ENCODE measurements at regions not wholly inside any gene's neighbourhood (a gene's known extent, or its start where the extent isn't known, plus 50 kb on each side); places are given as distances from the start of the nearest gene placed in this dataset.

DNA sequence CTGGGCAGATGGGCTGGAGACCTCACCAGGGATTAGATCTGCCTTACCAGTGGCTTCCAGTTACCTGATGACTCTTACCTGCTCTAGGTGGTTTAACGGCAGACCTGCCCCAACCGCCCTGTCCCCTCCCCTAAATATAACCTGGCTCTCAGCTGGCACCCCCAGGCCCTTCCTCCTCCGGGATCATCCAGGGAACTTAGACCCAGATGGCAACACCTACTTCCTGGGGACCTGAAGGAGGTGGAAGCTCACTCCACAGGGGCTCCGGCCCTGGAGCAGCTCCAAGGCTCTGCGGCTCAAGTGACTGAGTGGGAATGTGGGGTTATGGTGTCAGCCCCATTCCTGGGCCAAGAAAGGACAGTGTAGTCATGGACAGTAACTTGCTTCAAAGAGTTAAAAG is 130.4 kb downstream of the OLFM1 start:
- TF ChIP-seq ZFP30 (CRISPR knock-in tag; IDR thresholded peaks at IDR 0.05) (no peak), TOX (CRISPR knock-in tag; IDR thresholded peaks at IDR 0.05; ENCODE audit: borderline replicate concordance) (no peak), ZFP3 (CRISPR knock-in tag; IDR thresholded peaks at IDR 0.05) (no peak)
- TF ChIP-seq, protein P1, sequence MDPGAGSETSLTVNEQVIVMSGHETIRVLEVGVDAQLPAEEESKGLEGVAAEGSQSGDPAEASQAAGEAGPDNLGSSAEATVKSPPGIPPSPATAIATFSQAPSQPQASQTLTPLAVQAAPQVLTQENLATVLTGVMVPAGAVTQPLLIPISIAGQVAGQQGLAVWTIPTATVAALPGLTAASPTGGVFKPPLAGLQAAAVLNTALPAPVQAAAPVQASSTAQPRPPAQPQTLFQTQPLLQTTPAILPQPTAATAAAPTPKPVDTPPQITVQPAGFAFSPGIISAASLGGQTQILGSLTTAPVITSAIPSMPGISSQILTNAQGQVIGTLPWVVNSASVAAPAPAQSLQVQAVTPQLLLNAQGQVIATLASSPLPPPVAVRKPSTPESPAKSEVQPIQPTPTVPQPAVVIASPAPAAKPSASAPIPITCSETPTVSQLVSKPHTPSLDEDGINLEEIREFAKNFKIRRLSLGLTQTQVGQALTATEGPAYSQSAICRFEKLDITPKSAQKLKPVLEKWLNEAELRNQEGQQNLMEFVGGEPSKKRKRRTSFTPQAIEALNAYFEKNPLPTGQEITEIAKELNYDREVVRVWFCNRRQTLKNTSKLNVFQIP (CRISPR knock-in tag; IDR thresholded peaks at IDR 0.05; ENCODE audit: borderline replicate concordance, low read depth), result no peak

Measured in SK-N-SH treated with all-trans-retinoic acid at 6 μM for 48 hours (cell line).